Brain microvascular endothelial cell (primary cell): ENCODE measurements at regions not wholly inside any gene's neighbourhood (a gene's known extent, or its start where the extent isn't known, plus 50 kb on each side); places are given as distances from the start of the nearest gene placed in this dataset.
"Not testable (repeated sequence)": the region's sequence is repeated elsewhere in the genome, so short reads cannot be mapped to it uniquely, and the experiment has no call there.

Experiments
- DNase-seq: peaks from one replicate; pipeline ENCODE4 v3.0.0-alpha.2; 2020
- H3K27ac ChIP-seq: fragments of 250-450 bp; sonication (Bioruptor Pico); 2 replicates; pipeline ENCODE4 v1.5.1; 2020; ENCODE audit warnings: mild to moderate bottlenecking, moderate library complexity
- H3K27me3 ChIP-seq: fragments of 250-450 bp; sonication (Bioruptor Pico); replicated peaks from 2 replicates; pipeline ENCODE4 v1.5.1; 2020; ENCODE audit warnings: mild to moderate bottlenecking
- H3K36me3 ChIP-seq: fragments of 250-450 bp; sonication (Bioruptor Pico); replicated peaks from 2 replicates; pipeline ENCODE4 v1.5.1; 2020; ENCODE audit warnings: mild to moderate bottlenecking
- H3K4me3 ChIP-seq: 2 replicates; pipeline ENCODE4 v1.5.1; 2011; ENCODE audit warnings: low read depth, mild to moderate bottlenecking, control low read depth, low read length, moderate library complexity
- in situ Hi-C: cut with HindIII; loops from 2 replicates; pipeline ENCODE4 v1.10.0; 2017; ENCODE audit warnings: low sequenced_read_pairs, low pct_ligation_motif_present
- TF ChIP-seq, protein P1 (sequence below): IDR thresholded peaks from 2 replicates; pipeline ENCODE4 v1.5.1; 2011; ENCODE audit warnings: low read depth, mild to moderate bottlenecking, moderate library complexity, low read length, control low read depth, inconsistent platforms; ENCODE audit errors: missing control alignments

- H3K36me3 ChIP-seq, result no peaks in the 10 kb centered on the region
- no peak for DNase-seq
- H3K27me3 ChIP-seq, result no peaks in the 10 kb centered on the region
- H3K4me3 ChIP-seq, result no peak overlapping the region
- in situ Hi-C loops, result no loop called here
- H3K27ac ChIP-seq, result no peak overlapping the region
- TF ChIP-seq, protein P1, sequence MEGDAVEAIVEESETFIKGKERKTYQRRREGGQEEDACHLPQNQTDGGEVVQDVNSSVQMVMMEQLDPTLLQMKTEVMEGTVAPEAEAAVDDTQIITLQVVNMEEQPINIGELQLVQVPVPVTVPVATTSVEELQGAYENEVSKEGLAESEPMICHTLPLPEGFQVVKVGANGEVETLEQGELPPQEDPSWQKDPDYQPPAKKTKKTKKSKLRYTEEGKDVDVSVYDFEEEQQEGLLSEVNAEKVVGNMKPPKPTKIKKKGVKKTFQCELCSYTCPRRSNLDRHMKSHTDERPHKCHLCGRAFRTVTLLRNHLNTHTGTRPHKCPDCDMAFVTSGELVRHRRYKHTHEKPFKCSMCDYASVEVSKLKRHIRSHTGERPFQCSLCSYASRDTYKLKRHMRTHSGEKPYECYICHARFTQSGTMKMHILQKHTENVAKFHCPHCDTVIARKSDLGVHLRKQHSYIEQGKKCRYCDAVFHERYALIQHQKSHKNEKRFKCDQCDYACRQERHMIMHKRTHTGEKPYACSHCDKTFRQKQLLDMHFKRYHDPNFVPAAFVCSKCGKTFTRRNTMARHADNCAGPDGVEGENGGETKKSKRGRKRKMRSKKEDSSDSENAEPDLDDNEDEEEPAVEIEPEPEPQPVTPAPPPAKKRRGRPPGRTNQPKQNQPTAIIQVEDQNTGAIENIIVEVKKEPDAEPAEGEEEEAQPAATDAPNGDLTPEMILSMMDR, result no peak
Observed at GRCh38 chr13:22880741-22881720, 299.7 kb upstream of the SGCG start.

GRCh38 chr13:22881721-22882608, 298.8 kb upstream of the SGCG start:
- in situ Hi-C loops, H3K27me3 ChIP-seq, H3K27ac ChIP-seq, H3K36me3 ChIP-seq, DNase-seq, H3K4me3 ChIP-seq: not testable (repeated sequence)

DNA sequence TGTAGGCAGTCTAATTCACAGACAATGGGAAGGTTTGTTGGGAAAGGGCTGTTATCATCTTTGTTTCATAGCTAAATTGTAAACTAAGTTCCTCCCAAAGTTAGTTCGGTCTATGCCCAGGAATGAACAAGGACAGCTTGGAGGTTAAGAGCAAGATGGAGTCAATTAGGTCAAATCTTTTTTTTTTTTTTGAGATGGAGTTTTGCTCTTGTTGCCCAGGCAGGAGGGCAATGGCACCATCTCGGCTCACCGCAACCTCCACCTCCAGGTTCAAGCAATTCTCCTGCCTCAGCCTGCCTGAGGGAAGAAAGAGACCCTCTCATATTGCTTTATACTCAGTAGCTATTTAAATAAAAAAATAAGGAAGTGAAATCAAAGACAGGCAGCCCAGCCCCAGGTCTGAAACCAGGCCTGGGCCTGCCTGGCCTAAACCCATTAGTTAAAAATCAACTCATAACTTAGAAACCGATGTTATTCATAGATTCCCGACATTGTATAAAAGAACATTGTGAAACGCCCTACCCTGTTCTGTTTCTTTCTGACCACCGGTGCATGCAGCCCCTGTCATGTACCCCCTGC, 297.4 kb upstream of the SGCG start:
- no peak overlapping the region for H3K27ac ChIP-seq
- DNase-seq, result no peak
- H3K27me3 ChIP-seq, result no peaks in the 10 kb centered on the region
- TF ChIP-seq, protein P1, result no peak
- H3K4me3 ChIP-seq, result no peak overlapping the region
- in situ Hi-C loops, result no loop called here
- no peaks in the 10 kb centered on the region for H3K36me3 ChIP-seq

GRCh38 chr13:22883956-22884355, 296.8 kb upstream of the SGCG start:
- Histone ChIP-seq H3K27ac (no peak overlapping the region), H3K4me3 (no peak overlapping the region), H3K27me3 (no peaks in the 10 kb centered on the region), H3K36me3 (no peaks in the 10 kb centered on the region)
- DNase-seq, result no peak
- TF ChIP-seq, protein P1, result no peak
- in situ Hi-C loops, result no loop called here

GRCh38 chr13:22886061-22886460, 294.7 kb upstream of the SGCG start:
- DNase-seq, H3K4me3 ChIP-seq, H3K27me3 ChIP-seq, in situ Hi-C loops, H3K27ac ChIP-seq, H3K36me3 ChIP-seq: not testable (repeated sequence)

DNA sequence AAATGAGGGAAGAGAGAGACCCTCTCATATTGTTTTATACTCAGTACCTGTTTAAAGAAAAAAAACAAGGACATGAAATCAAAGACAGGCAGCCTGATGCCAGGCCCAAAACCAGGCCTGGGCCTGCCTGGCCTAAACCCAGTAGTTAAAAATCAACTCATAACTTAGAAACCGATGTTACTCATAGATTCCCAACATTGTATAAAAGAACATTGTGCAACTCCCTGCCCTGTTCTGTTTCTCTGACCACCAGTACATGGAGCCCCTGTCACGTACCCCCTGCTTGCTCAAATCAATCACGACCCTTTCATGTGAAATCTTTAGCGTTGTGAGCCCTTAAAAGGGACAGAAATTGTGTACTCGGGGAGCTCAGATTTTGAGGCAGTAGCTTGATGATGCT, 291.4 kb upstream of the SGCG start:
- H3K4me3 ChIP-seq, H3K27me3 ChIP-seq, in situ Hi-C loops: not testable (repeated sequence)

DNA sequence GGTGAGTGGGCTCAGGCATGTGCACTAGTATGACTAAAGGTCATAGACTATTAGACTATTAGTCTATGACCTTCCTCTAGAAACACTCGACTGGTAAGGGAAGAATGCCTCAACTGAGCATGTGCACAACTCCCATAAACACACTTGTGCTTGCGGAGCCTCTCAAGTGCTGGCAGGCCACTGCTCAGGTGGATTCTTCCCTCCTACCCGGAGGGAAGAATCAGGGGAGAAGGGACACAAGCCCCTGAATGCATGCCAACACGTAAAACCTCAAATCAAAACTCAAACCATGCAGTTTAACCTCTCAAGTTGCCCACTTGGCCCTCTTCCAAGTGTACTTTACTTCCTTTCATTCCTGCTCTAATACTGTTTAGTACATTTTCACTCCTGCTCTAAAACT, 287.6 kb upstream of the SGCG start:
- no peaks in the 10 kb centered on the region for H3K36me3 ChIP-seq
- TF ChIP-seq, protein P1, result no peak

More for the DNA sequence above, 291.4 kb upstream of the SGCG start:
- not testable (repeated sequence) for DNase-seq, H3K36me3 ChIP-seq, H3K27ac ChIP-seq

More for the DNA sequence above, 287.6 kb upstream of the SGCG start:
- DNase-seq, result no peak
- Histone ChIP-seq H3K27ac (no peak overlapping the region), H3K4me3 (no peak overlapping the region), H3K27me3 (no peaks in the 10 kb centered on the region)
- in situ Hi-C loops, result no loop called here
